SK-N-SH (cell line): ENCODE measurements at regions not wholly inside any gene's neighbourhood (a gene's known extent, or its start where the extent isn't known, plus 50 kb on each side); places are given as distances from the start of the nearest gene placed in this dataset.

Source experiments
- CHD2 ChIP-seq: fragments of 150-350 bp; IDR thresholded peaks from 2 replicates; pipeline ENCODE4 v1.6.1; 2018; ENCODE audit warnings: low read length; ENCODE audit not compliant: partially characterized antibody
- CTCF ChIP-seq: fragments of 200-600 bp; sonication (generic); IDR thresholded peaks from 2 replicates; pipeline ENCODE4 v1.6.1; 2017; ENCODE audit warnings: antibody characterized with exemption, mild to moderate bottlenecking, moderate library complexity
- FOXM1 ChIP-seq: IDR thresholded peaks from 2 replicates; pipeline ENCODE4 v1.4.0; 2012; ENCODE audit warnings: low read depth, mild to moderate bottlenecking
- JUND ChIP-seq: IDR thresholded peaks from 2 replicates; pipeline ENCODE4 v1.4.0; 2012
- MXI1 ChIP-seq: IDR thresholded peaks from 2 replicates; pipeline ENCODE4 v1.6.1; 2012; ENCODE audit warnings: mild to moderate bottlenecking, low read depth, low read length, improper control_type of control experiment
- TF ChIP-seq, protein P1 (sequence below): IDR thresholded peaks from 2 replicates; pipeline ENCODE4 v1.4.0; 2012; ENCODE audit warnings: low read depth, borderline replicate concordance
- TF ChIP-seq, protein P2 (sequence below): IDR thresholded peaks from 2 replicates; pipeline ENCODE4 v1.6.1; 2012; ENCODE audit warnings: mild to moderate bottlenecking, low read depth, low read length, moderate library complexity

DNA sequence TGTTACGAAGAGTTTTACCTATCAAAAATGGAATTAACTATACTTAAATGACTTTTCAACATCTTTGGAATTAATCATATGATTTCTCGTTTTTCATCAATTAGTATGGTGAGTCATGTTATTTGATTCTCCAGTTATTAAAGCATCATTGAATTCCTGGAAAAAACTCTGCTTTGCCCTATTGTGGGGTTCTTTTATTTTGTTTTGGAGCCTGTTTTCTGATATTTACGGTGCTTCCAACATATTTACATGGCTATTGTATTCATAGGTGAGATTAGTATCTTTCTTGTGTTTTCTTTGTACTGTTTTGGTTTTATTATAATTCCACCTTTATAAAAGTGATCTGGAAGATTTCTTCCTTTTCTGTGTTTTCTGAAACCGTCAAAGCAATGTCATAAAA, 902.7 kb downstream of the TBC1D22A start:
- TF ChIP-seq CTCF (no peak), JUND (no peak), CHD2 (no peak), FOXM1 (no peak), MXI1 (no peak)
- TF ChIP-seq, protein P1, sequence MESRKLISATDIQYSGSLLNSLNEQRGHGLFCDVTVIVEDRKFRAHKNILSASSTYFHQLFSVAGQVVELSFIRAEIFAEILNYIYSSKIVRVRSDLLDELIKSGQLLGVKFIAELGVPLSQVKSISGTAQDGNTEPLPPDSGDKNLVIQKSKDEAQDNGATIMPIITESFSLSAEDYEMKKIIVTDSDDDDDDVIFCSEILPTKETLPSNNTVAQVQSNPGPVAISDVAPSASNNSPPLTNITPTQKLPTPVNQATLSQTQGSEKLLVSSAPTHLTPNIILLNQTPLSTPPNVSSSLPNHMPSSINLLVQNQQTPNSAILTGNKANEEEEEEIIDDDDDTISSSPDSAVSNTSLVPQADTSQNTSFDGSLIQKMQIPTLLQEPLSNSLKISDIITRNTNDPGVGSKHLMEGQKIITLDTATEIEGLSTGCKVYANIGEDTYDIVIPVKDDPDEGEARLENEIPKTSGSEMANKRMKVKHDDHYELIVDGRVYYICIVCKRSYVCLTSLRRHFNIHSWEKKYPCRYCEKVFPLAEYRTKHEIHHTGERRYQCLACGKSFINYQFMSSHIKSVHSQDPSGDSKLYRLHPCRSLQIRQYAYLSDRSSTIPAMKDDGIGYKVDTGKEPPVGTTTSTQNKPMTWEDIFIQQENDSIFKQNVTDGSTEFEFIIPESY, result no peak
- TF ChIP-seq, protein P2, sequence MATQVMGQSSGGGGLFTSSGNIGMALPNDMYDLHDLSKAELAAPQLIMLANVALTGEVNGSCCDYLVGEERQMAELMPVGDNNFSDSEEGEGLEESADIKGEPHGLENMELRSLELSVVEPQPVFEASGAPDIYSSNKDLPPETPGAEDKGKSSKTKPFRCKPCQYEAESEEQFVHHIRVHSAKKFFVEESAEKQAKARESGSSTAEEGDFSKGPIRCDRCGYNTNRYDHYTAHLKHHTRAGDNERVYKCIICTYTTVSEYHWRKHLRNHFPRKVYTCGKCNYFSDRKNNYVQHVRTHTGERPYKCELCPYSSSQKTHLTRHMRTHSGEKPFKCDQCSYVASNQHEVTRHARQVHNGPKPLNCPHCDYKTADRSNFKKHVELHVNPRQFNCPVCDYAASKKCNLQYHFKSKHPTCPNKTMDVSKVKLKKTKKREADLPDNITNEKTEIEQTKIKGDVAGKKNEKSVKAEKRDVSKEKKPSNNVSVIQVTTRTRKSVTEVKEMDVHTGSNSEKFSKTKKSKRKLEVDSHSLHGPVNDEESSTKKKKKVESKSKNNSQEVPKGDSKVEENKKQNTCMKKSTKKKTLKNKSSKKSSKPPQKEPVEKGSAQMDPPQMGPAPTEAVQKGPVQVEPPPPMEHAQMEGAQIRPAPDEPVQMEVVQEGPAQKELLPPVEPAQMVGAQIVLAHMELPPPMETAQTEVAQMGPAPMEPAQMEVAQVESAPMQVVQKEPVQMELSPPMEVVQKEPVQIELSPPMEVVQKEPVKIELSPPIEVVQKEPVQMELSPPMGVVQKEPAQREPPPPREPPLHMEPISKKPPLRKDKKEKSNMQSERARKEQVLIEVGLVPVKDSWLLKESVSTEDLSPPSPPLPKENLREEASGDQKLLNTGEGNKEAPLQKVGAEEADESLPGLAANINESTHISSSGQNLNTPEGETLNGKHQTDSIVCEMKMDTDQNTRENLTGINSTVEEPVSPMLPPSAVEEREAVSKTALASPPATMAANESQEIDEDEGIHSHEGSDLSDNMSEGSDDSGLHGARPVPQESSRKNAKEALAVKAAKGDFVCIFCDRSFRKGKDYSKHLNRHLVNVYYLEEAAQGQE, result no peak
